ENCODE measurements at regions not wholly inside any gene's neighbourhood (a gene's known extent, or its start where the extent isn't known, plus 50 kb on each side); places are given as distances from the start of the nearest gene placed in this dataset.

GRCh38 chr6:132011582-132011981 lies 60.4 kb upstream of the CCN2 start:
- Histone ChIP-seq H3K9me3 (no peaks in the 10 kb centered on the region), H3K36me3 (no peaks in the 10 kb centered on the region), H3K4me1 (no peaks in the 10 kb centered on the region), H3K27me3 (ENCODE audit: low read depth) (no peaks in the 10 kb centered on the region), H3K27ac (no peak overlapping the region), H3K4me3 (no peak overlapping the region)
- no peak for DNase-seq
- ATAC-seq, result no peak
- intact Hi-C loops (cut with DNase I), result no loop called here
- no peak for TF ChIP-seq CTCF (IDR thresholded peaks at IDR 0.05)

GRCh38 chr6:132009175-132009574 lies 58.0 kb upstream of the CCN2 start:
- Histone ChIP-seq H3K4me1 (no peaks in the 10 kb centered on the region), H3K4me3 (no peak overlapping the region), H3K36me3 (no peaks in the 10 kb centered on the region), H3K27ac (no peak overlapping the region), H3K27me3 (ENCODE audit: low read depth) (no peaks in the 10 kb centered on the region), H3K9me3 (peaks cover under 1% of the 10 kb centered on the region)
- DNase-seq (no peak), ATAC-seq (no peak)
- intact Hi-C loops (cut with DNase I), result no loop called here
- no peak for TF ChIP-seq CTCF (IDR thresholded peaks at IDR 0.05)

DNA sequence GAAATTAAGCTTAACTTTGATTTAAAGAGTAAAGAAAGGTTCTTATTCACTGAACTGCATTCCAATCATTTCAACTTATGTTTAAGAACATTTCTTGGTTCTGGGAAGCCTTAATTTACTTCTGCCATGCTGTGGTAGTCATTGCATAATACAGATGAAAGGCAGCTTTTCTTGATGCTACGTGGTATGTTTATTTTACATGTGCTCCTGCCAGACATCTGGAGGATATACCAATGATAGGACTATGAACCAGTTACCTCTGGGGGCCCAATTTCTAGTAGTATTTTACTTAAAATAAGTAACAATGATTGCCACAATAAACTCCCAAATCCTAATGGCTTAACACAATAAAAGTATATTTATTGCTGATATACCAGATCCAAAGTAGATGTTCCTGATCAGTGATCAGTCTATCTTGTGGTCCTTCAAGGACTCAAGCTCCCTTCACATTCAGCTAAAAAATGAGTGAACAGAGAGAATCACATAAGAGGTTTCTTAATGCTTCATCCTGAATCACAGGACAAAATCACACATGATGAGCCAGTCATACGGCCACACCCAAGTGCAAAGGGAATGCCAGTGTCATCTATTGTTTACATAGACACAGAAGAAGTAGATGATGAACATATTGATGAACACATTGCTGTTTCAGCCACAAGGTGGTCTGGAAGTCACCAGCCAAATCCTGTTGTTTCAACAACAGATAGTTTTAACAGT lies 56.5 kb upstream of the CCN2 start:
- TF ChIP-seq CTCF (IDR thresholded peaks at IDR 0.05), result no peak
- H3K4me3 ChIP-seq, result no peak overlapping the region
- H3K4me1 ChIP-seq, result no peaks in the 10 kb centered on the region
- H3K9me3 ChIP-seq, result peaks cover 10% of the 10 kb centered on the region
- no peak overlapping the region for H3K27ac ChIP-seq
- intact Hi-C loops (cut with DNase I), result no loop called here
- H3K27me3 ChIP-seq (ENCODE audit: low read depth), result no peaks in the 10 kb centered on the region
- no peak for ATAC-seq
- no peak for DNase-seq
- H3K36me3 ChIP-seq, result no peaks in the 10 kb centered on the region

- H3K9me3 ChIP-seq, result peaks cover 10% of the 10 kb centered on the region
- no peak overlapping the region for H3K4me3 ChIP-seq
- intact Hi-C loops (cut with DNase I), result no loop called here
- H3K27ac ChIP-seq, result no peak overlapping the region
- ATAC-seq (no peak), DNase-seq (no peak)
- no peaks in the 10 kb centered on the region for H3K36me3 ChIP-seq
- TF ChIP-seq CTCF (IDR thresholded peaks at IDR 0.05), result no peak
- H3K27me3 ChIP-seq (ENCODE audit: low read depth), result no peaks in the 10 kb centered on the region
- H3K4me1 ChIP-seq, result no peaks in the 10 kb centered on the region
These were observed 54.0 kb upstream of the CCN2 start for GRCh38 chr6:132005178-132005577.

DNA sequence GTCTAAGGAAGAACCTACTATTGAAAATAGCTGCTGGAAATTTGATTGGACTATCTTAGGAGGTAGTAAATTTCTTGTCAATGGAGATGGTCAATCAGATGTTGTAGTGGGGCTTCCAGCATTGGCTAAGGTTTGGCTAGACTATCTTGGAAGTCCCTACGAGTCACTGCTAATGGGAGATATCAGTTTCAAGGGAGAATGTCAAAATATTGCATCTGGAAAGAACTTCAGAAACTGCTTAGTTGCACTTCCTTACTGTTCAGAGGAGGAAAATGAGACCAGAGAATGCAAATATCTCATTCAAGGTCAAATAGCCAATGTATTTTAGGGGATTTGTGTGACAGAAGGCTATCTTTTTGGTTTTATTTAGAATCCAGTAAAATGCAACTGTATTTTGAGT lies 53.5 kb upstream of the CCN2 start:
- no peak for TF ChIP-seq CTCF (IDR thresholded peaks at IDR 0.05)

More for the DNA sequence above, 53.5 kb upstream of the CCN2 start:
- peaks cover 10% of the 10 kb centered on the region for H3K9me3 ChIP-seq
- intact Hi-C loops (cut with DNase I), result no loop called here
- H3K27me3 ChIP-seq (ENCODE audit: low read depth), result no peaks in the 10 kb centered on the region
- no peaks in the 10 kb centered on the region for H3K4me1 ChIP-seq
- H3K27ac ChIP-seq, result no peak overlapping the region
- no peak for DNase-seq
- no peaks in the 10 kb centered on the region for H3K36me3 ChIP-seq
- ATAC-seq, result no peak
- H3K4me3 ChIP-seq, result no peak overlapping the region

Data from lower lobe of right lung (tissue), 2 donors.